ENCODE measurements at regions not wholly inside any gene's neighbourhood (a gene's known extent, or its start where the extent isn't known, plus 50 kb on each side); places are given as distances from the start of the nearest gene placed in this dataset.

GRCh38 chr12:88428350-88428749, 151.9 kb downstream of the KITLG start:
- TF ChIP-seq CTCF (IDR thresholded peaks at IDR 0.05; ENCODE audit: extremely low read depth in 1 of 2, insufficient read depth in 1 of 2, low read depth in 1 of 2, low read length in 2 of 2) (no peak), EZH2 (IDR thresholded peaks at IDR 0.05; ENCODE audit: borderline replicate concordance, low read depth, low read length, severe bottlenecking) (no peak), POLR2A (IDR thresholded peaks at IDR 0.05; ENCODE audit: low read depth, low read length) (no peak), POLR2AphosphoS5 (IDR thresholded peaks at IDR 0.05; ENCODE audit: insufficient read depth, low read depth, low read length) (no peak), JUN (IDR thresholded peaks at IDR 0.05; ENCODE audit: borderline replicate concordance, insufficient read depth, insufficient read length, low read depth) (no peak), MAX (IDR thresholded peaks at IDR 0.05; ENCODE audit: insufficient read depth, insufficient read length) (no peak), MYC (IDR thresholded peaks at IDR 0.05; ENCODE audit: low read depth, low read length) (no peak), FOS (IDR thresholded peaks at IDR 0.05; ENCODE audit: borderline replicate concordance, insufficient read depth, low read length) (no peak)

All from endothelial cell of umbilical vein (primary cell).